Transverse colon (tissue), 3 donors: ENCODE measurements at regions not wholly inside any gene's neighbourhood (a gene's known extent, or its start where the extent isn't known, plus 50 kb on each side); places are given as distances from the start of the nearest gene placed in this dataset.

ENCODE experiments used
- EP300 ChIP-seq: sonication (generic); formaldehyde crosslinking; IDR thresholded peaks from one replicate; pipeline ENCODE4 v1.6.1; 2017; ENCODE audit warnings: antibody characterized with exemption, low read depth
- POLR2A ChIP-seq: fragments of 450-650 bp; IDR thresholded peaks from one replicate; pipeline ENCODE4 v1.6.1; 2016; ENCODE audit warnings: antibody characterized with exemption, mild to moderate bottlenecking, moderate library complexity
- POLR2AphosphoS5 ChIP-seq, 3 donors: sonication (generic); formaldehyde crosslinking; IDR thresholded peaks; one replicate each; pipeline ENCODE4 v1.6.1; 2016; ENCODE audit warnings: antibody characterized with exemption in 3 of 3

DNA sequence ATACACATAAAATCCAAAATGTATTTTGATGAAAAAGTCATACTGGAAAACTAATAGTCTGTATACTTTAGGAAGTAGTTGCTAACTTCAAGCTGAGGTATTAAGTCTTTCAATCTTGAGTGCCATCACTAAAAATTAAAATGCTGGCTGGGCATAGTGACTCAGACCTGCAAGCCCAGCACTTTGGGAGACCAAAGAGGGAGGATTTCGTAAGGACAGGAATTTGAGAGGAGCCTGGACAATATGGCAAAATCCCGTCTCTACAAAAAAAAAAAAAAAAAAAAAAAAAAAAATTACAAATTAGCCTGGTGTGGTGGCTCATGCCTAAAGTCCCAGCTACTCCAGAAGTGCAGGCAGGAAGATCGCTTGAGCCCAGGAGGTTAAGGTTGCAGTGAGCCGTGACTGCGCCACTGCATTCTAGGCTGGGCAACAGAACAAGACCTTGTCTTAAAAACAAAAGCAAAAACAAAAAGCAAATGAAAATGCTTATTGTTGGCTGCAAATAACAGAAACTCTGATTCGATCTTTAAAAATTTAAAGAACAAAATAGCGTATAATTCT is 1994.2 kb upstream of the PCDH20 start:
- TF ChIP-seq EP300 (no peak), POLR2A (no peak), POLR2AphosphoS5 (IDR thresholded peaks at IDR 0.05) (no peak)
